Prostate gland (tissue), 2 donors: ENCODE measurements at regions not wholly inside any gene's neighbourhood (a gene's known extent, or its start where the extent isn't known, plus 50 kb on each side); places are given as distances from the start of the nearest gene placed in this dataset.

Experiments
- POLR2A ChIP-seq: fragments of 450-650 bp; IDR thresholded peaks from one replicate; pipeline ENCODE4 v1.6.1; 2016; ENCODE audit warnings: antibody characterized with exemption, mild to moderate bottlenecking
- POLR2AphosphoS5 ChIP-seq: sonication (generic); formaldehyde crosslinking; IDR thresholded peaks from one replicate; pipeline ENCODE4 v1.6.1; 2017; ENCODE audit warnings: antibody characterized with exemption
- TF ChIP-seq, protein P1 (sequence below), 4 experiments: fragments of 200-600 bp in 2 of 4; fragments of 450-650 bp in 2 of 4; sonication (generic) in 2 of 4; IDR thresholded peaks; 1 replicate in 3 of 4; 2 replicates in 1 of 4; pipeline ENCODE4 v1.5.1; 2016 to 2019; ENCODE audit warnings: antibody characterized with exemption in 4 of 4, mild to moderate bottlenecking in 2 of 4, moderate library complexity in 2 of 4

DNA sequence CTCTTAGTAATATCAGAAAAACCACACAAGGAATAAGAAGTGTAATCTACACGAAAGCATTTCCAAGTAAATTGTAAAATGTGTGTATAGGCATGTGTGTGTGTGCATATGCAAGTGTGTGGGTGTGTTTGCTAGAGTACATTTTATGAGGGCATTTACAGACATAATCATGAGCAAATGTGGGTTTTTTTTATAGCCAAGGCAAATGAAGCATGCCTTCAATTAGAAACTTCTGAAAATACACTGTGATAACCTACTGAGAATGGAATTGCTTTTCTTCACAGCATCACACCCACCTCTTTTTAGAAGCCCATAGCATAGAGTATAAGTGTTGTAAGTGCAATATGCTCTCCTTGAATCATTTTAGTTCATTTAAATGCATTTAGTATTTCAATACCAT, 1721.1 kb downstream of the GRIK2 start:
- TF ChIP-seq POLR2AphosphoS5 (no peak), POLR2A (no peak)
- TF ChIP-seq, protein P1, sequence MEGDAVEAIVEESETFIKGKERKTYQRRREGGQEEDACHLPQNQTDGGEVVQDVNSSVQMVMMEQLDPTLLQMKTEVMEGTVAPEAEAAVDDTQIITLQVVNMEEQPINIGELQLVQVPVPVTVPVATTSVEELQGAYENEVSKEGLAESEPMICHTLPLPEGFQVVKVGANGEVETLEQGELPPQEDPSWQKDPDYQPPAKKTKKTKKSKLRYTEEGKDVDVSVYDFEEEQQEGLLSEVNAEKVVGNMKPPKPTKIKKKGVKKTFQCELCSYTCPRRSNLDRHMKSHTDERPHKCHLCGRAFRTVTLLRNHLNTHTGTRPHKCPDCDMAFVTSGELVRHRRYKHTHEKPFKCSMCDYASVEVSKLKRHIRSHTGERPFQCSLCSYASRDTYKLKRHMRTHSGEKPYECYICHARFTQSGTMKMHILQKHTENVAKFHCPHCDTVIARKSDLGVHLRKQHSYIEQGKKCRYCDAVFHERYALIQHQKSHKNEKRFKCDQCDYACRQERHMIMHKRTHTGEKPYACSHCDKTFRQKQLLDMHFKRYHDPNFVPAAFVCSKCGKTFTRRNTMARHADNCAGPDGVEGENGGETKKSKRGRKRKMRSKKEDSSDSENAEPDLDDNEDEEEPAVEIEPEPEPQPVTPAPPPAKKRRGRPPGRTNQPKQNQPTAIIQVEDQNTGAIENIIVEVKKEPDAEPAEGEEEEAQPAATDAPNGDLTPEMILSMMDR (IDR thresholded peaks at IDR 0.05), result no peak
